ENCODE measurements at regions not wholly inside any gene's neighbourhood (a gene's known extent, or its start where the extent isn't known, plus 50 kb on each side); places are given as distances from the start of the nearest gene placed in this dataset.

DNA sequence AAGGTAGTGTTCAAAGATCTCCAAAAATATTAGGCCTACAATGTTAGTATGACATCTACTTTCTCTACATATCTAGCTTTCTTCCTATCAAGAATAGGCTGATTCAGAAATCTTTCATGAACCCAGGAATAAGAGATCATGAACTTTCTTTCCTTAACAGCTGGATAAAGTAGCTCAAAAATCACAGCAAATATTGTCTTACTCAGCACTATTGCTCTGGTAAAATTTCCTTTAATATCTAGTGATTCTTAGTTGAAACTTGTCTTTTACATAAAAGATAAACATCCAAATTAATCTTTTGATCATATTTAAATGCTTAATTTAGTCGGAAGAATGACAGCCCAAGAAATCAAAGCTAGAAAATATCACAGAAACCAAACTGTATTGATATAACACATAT, 131.9 kb downstream of the NOL4 start:
- TF ChIP-seq CTCF (IDR thresholded peaks at IDR 0.05) (no peak), ZFX (IDR thresholded peaks at IDR 0.05; ENCODE audit: borderline replicate concordance) (no peak)
